ENCODE measurements at regions not wholly inside any gene's neighbourhood (a gene's known extent, or its start where the extent isn't known, plus 50 kb on each side); places are given as distances from the start of the nearest gene placed in this dataset.

DNA sequence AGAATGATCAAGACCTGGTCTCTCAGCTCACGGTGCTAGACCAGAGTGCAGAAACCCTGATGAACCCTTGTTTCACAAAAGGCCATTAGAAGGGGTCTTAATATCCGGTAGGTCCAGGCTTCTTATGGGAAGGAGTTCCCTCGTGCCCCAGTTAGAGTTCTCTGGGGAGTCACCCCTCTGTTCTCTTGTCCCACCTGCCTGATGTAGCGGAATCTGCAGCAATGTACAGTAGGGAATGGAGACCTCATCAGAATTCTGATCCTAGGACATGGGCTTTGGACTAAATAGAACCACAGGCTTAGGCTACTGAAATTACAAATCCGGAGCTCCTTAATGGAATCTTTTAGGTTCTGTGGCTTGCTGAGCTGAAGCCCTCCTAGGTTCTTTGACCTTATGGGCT, 243.6 kb upstream of the IRX2 start:
- ChIA-PET POLR2A (no interaction called here), CTCF (no interaction called here)
- ATAC-seq, result no peak
- TF ChIP-seq POLR2A (IDR thresholded peaks at IDR 0.05; ENCODE audit: low read length), result no peak
- TF ChIP-seq NFE2L2 (conservative IDR thresholded peaks at IDR 0.05; ENCODE audit: low read length), result no peak
- no peak for TF ChIP-seq MAFK (IDR thresholded peaks at IDR 0.05; ENCODE audit: partially characterized antibody)
- no peak for TF ChIP-seq TP53 (CRISPR knock-in tag; IDR thresholded peaks at IDR 0.05)
- TF ChIP-seq, protein P1, sequence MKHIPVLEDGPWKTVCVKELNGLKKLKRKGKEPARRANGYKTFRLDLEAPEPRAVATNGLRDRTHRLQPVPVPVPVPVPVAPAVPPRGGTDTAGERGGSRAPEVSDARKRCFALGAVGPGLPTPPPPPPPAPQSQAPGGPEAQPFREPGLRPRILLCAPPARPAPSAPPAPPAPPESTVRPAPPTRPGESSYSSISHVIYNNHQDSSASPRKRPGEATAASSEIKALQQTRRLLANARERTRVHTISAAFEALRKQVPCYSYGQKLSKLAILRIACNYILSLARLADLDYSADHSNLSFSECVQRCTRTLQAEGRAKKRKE (CRISPR knock-in tag; IDR thresholded peaks at IDR 0.05; ENCODE audit: low read depth), result no peak
- TF ChIP-seq NPAS2 (CRISPR knock-in tag; IDR thresholded peaks at IDR 0.05; ENCODE audit: borderline replicate concordance), result no peak
- TF ChIP-seq EHMT2 (IDR thresholded peaks at IDR 0.05; ENCODE audit: low read depth), result no peak
- no peak for TF ChIP-seq JUNB (IDR thresholded peaks at IDR 0.05)
- no peak for TF ChIP-seq CBX2 (IDR thresholded peaks at IDR 0.05; ENCODE audit: borderline replicate concordance, low read depth)
- TF ChIP-seq, protein P2, sequence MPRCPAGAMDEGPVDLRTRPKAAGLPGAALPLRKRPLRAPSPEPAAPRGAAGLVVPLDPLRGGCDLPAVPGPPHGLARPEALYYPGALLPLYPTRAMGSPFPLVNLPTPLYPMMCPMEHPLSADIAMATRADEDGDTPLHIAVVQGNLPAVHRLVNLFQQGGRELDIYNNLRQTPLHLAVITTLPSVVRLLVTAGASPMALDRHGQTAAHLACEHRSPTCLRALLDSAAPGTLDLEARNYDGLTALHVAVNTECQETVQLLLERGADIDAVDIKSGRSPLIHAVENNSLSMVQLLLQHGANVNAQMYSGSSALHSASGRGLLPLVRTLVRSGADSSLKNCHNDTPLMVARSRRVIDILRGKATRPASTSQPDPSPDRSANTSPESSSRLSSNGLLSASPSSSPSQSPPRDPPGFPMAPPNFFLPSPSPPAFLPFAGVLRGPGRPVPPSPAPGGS (IDR thresholded peaks at IDR 0.05), result no peak
- Histone ChIP-seq H3K4me1 (no peaks in the 10 kb centered on the region), H3K4me2 (no peak overlapping the region), H3K9me3 (no peaks in the 10 kb centered on the region), H3K4me3 (no peak overlapping the region), H3K27ac (no peak overlapping the region)
- DNase-seq (ENCODE audit: low read depth in 1 of 2, low spot score in 1 of 2), result no peak
- WGBS (ENCODE audit: missing lambda C conversion rate), result 14% methylated on average over 5 of the region's 5 CpGs
- FAIRE-seq, result no peak

DNA sequence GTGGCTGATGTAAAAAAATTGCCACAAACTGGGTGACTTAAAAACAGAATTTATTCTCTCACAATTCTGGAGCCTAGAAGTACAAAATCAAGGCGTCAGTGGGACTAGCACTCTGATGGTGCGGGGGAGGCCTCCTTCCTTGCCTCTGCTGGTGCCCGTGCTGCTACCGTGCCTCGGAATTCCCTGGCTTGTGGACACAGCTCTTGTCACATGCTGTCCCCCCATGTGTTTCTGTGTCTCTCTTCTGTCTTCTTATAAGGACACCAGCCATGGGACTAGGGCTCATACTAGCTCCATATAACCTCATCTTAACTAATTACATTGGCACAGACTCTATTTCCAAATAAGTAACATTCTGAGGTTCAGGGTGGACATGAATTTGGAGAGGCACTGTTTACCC, 242.3 kb upstream of the IRX2 start:
- H3K9me3 ChIP-seq, result no peaks in the 10 kb centered on the region
- no peaks in the 10 kb centered on the region for H3K4me1 ChIP-seq
- no peak overlapping the region for H3K4me3 ChIP-seq
- TF ChIP-seq RCOR1 (IDR thresholded peaks at IDR 0.05; ENCODE audit: low read depth, low read length), result no peak
- TF ChIP-seq RAD21 (conservative IDR thresholded peaks at IDR 0.05 in 1 of 2, IDR thresholded peaks at IDR 0.05 in 1 of 2), result no peak
- no peak for TF ChIP-seq TFCP2L1 (CRISPR knock-in tag; IDR thresholded peaks at IDR 0.05)
- no peak for TF ChIP-seq ZNF302 (CRISPR knock-in tag; IDR thresholded peaks at IDR 0.05)
- CTCF ChIA-PET, result interaction anchor here (1.3 kb wide), 1 partner anchor 9 kb away, joined by 3 read pairs; no protein-coding TSS in a partner anchor
- H3K27ac ChIP-seq, result no peak overlapping the region
- no peak overlapping the region for H3K4me2 ChIP-seq
- ATAC-seq, result no peak
- no peak for FAIRE-seq
- POLR2A ChIA-PET, result no interaction called here
- DNase-seq (ENCODE audit: low read depth in 1 of 2, low spot score in 1 of 2), result no peak
- WGBS (ENCODE audit: missing lambda C conversion rate), result 8% methylated on average over 5 of the region's 5 CpGs

- CTCF ChIA-PET, result interaction anchor here (1.3 kb wide), 1 partner anchor 9 kb away, joined by 3 read pairs; no protein-coding TSS in a partner anchor
- Histone ChIP-seq H3K4me1 (no peaks in the 10 kb centered on the region), H3K4me2 (no peak overlapping the region), H3K27ac (no peak overlapping the region), H3K9me3 (no peaks in the 10 kb centered on the region), H3K4me3 (no peak overlapping the region)
- DNase-seq (ENCODE audit: low read depth in 1 of 2, low spot score in 1 of 2) (no peak), ATAC-seq (no peak), FAIRE-seq (no peak)
- POLR2A ChIA-PET, result no interaction called here
- TF ChIP-seq RAD21 (conservative IDR thresholded peaks at IDR 0.05 in 1 of 2, IDR thresholded peaks at IDR 0.05 in 1 of 2) (no peak), EHMT2 (IDR thresholded peaks at IDR 0.05; ENCODE audit: low read depth) (no peak), PHF8 (IDR thresholded peaks at IDR 0.05; ENCODE audit: borderline replicate concordance, low read depth) (no peak), ELK1 (IDR thresholded peaks at IDR 0.05; ENCODE audit: low read depth, low read length) (no peak), ZC3H11A (IDR thresholded peaks at IDR 0.05) (no peak), JUNB (IDR thresholded peaks at IDR 0.05) (no peak), RNF2 (IDR thresholded peaks at IDR 0.05; ENCODE audit: borderline replicate concordance, low read depth) (no peak), GATA3 (IDR thresholded peaks at IDR 0.05; ENCODE audit: borderline replicate concordance) (no peak), CHD4 (IDR thresholded peaks at IDR 0.05; ENCODE audit: borderline replicate concordance) (no peak), CHD2 (IDR thresholded peaks at IDR 0.05; ENCODE audit: low read length, partially characterized antibody) (no peak), NR3C1 (IDR thresholded peaks at IDR 0.05) (no peak), HEYL (CRISPR knock-in tag; IDR thresholded peaks at IDR 0.05) (no peak)
- 8% methylated on average over 10 of the region's 10 CpGs for WGBS (ENCODE audit: missing lambda C conversion rate)
Observed at GRCh38 chr5:2993301-2993700, 241.8 kb upstream of the IRX2 start.

Data from A549 (cell line).